ENCODE measurements at regions not wholly inside any gene's neighbourhood (a gene's known extent, or its start where the extent isn't known, plus 50 kb on each side); places are given as distances from the start of the nearest gene placed in this dataset.
"Not testable (repeated sequence)": the region's sequence is repeated elsewhere in the genome, so short reads cannot be mapped to it uniquely, and the experiment has no call there.

GRCh38 chr9:62843145-62843544, 1653.3 kb downstream of the SPATA31A7 start:
- TF ChIP-seq POLR2A (IDR thresholded peaks at IDR 0.05; ENCODE audit: low read length); FOXS1 (CRISPR knock-in tag; IDR thresholded peaks at IDR 0.05); USF2 (IDR thresholded peaks at IDR 0.05); EP300 (IDR thresholded peaks at IDR 0.05); CTCF (IDR thresholded peaks at IDR 0.05); ESRRA (IDR thresholded peaks at IDR 0.05; ENCODE audit: borderline replicate concordance, low read length); MAX (IDR thresholded peaks at IDR 0.05); CHD2 (IDR thresholded peaks at IDR 0.05; ENCODE audit: low read length, partially characterized antibody); CEBPB (IDR thresholded peaks at IDR 0.05); MYC (IDR thresholded peaks at IDR 0.05; ENCODE audit: borderline replicate concordance, low read length); REST (IDR thresholded peaks at IDR 0.05); E2F6 (IDR thresholded peaks at IDR 0.05; ENCODE audit: borderline replicate concordance, low read depth); MAFK (IDR thresholded peaks at IDR 0.05; ENCODE audit: partially characterized antibody): not testable (repeated sequence)
